GM12878 (cell line): ENCODE measurements at regions not wholly inside any gene's neighbourhood (a gene's known extent, or its start where the extent isn't known, plus 50 kb on each side); places are given as distances from the start of the nearest gene placed in this dataset.

Source experiments
- ATAC-seq: fragments of 200-7000 bp; cut with Tn5 transposase; 3 replicates; pipeline ENCODE4 v1.9.1; 2020; ENCODE audit warnings: mild to moderate bottlenecking, moderate library complexity
- BruUV-seq: library from RNA; stranded (reverse); fragments of 400-500 nt; replicated peaks from 2 replicates; lab custom pipeline; 2021; lab: Mats Ljungman, UMichigan
- CTCF ChIA-PET: fragments of 300-600 bp; sonication (Branson Sonifier 250); formaldehyde crosslinking; extraction: SDS; loops from one replicate; lab custom pipeline; 2021; ENCODE audit warnings: inconsistent platforms; lab: Yijun Ruan, JAX
- POLR2A ChIA-PET: fragments of 350-600 bp; formaldehyde crosslinking; extraction: SDS; loops from one replicate; lab custom pipeline; 2021; ENCODE audit warnings: inconsistent platforms; lab: Charles Lee
- RAD21 ChIA-PET: fragments of 300-600 bp; sonication (Branson Sonifier 250); formaldehyde crosslinking; loops from one replicate; lab custom pipeline; 2023; ENCODE audit warnings: antibody characterized with exemption; ENCODE audit not compliant: unreplicated experiment; lab: Charles Lee
- SMC1A ChIA-PET: fragments of 300-600 bp; sonication (Branson Sonifier 250); formaldehyde crosslinking; loops from one replicate; lab custom pipeline; 2023; ENCODE audit not compliant: unreplicated experiment, uncharacterized antibody; lab: Charles Lee
- DNase-seq: peaks from one replicate; pipeline ENCODE4 v3.0.0-alpha.2; 2011; ENCODE audit warnings: low read depth, low spot score
- FAIRE-seq: peaks from 3 replicates; lab custom pipeline; 2011; peaks lifted over from hg19 to GRCh38; lab: Jason Lieb, UNC
- H2AFZ ChIP-seq: 2 replicates; pipeline ENCODE4 v1.6.0; 2011; ENCODE audit warnings: low read depth, low read length, control low read depth; ENCODE audit not compliant: control insufficient read depth
- H3K27ac ChIP-seq: 2 replicates; pipeline ENCODE4 v1.5.1; 2011; ENCODE audit warnings: control low read depth; ENCODE audit not compliant: control insufficient read depth, insufficient read depth
- H3K27me3 ChIP-seq, 2 experiments: replicated peaks in 1 of 2; 2 replicates each; pipeline versions ENCODE4 v1.6.0 to v1.6.1; 2011; ENCODE audit warnings: low read length in 1 of 2; ENCODE audit not compliant: control insufficient read depth in 2 of 2, insufficient read depth in 2 of 2
- H3K36me3 ChIP-seq, 2 experiments: 2 replicates each; pipeline ENCODE4 v1.5.1; 2011; ENCODE audit warnings: low read length in 1 of 2; ENCODE audit not compliant: control insufficient read depth in 2 of 2, insufficient read depth in 2 of 2
- H3K4me1 ChIP-seq: 2 replicates; pipeline ENCODE4 v1.6.1; 2011; ENCODE audit warnings: mild to moderate bottlenecking, low read length, moderate library complexity, mixed read lengths; ENCODE audit not compliant: control insufficient read depth, insufficient read depth
- H3K4me2 ChIP-seq: 2 replicates; pipeline ENCODE4 v1.6.0; 2011; ENCODE audit warnings: control low read depth; ENCODE audit not compliant: control insufficient read depth, insufficient read depth
- H3K4me3 ChIP-seq: fragments of 200-600 bp; sonication (generic); 2 replicates; pipeline ENCODE4 v1.5.1; 2016
- H3K79me2 ChIP-seq: 2 replicates; pipeline ENCODE4 v1.6.0; 2011; ENCODE audit warnings: low read length; ENCODE audit not compliant: control insufficient read depth, insufficient read depth
- H3K9ac ChIP-seq: 2 replicates; pipeline ENCODE4 v1.8.0; 2011; ENCODE audit warnings: low read length, control low read depth, mixed read lengths; ENCODE audit not compliant: control insufficient read depth, insufficient read depth
- H3K9me3 ChIP-seq: replicated peaks from 3 replicates; pipeline ENCODE4 v1.5.1; 2011; ENCODE audit warnings: mild to moderate bottlenecking, low read length; ENCODE audit not compliant: control insufficient read depth, insufficient read depth
- H4K20me1 ChIP-seq: 2 replicates; pipeline ENCODE4 v1.6.0; 2011; ENCODE audit not compliant: control insufficient read depth, insufficient read depth
- BACH1 ChIP-seq: fragments of 450-650 bp; IDR thresholded peaks from 2 replicates; pipeline ENCODE4 v1.6.1; 2017; ENCODE audit warnings: mild to moderate bottlenecking, borderline replicate concordance
- BMI1 ChIP-seq: fragments of 450-650 bp; IDR thresholded peaks from 2 replicates; pipeline ENCODE4 v1.6.1; 2016; ENCODE audit warnings: mild to moderate bottlenecking, moderate library complexity, borderline replicate concordance
- CBX5 ChIP-seq: sonication (generic); IDR thresholded peaks from 2 replicates; pipeline ENCODE4 v1.6.1; 2016; ENCODE audit warnings: low read depth, moderate library complexity, mild to moderate bottlenecking, inconsistent platforms
- ELK1 ChIP-seq: IDR thresholded peaks from 2 replicates; pipeline ENCODE4 v1.6.1; 2012; ENCODE audit warnings: low read depth, low read length, improper control_type of control experiment
- GATAD2B ChIP-seq: fragments of 450-650 bp; conservative IDR thresholded peaks from 2 replicates; pipeline ENCODE4 v1.6.1; 2017; ENCODE audit warnings: low read depth, mild to moderate bottlenecking, moderate library complexity
- IRF4 ChIP-seq: IDR thresholded peaks from 2 replicates; pipeline ENCODE4 v1.6.1; 2011; ENCODE audit warnings: low read depth, low read length
- JUNB ChIP-seq: IDR thresholded peaks from 2 replicates; pipeline ENCODE4 v1.6.1; 2016; ENCODE audit warnings: antibody characterized with exemption, mild to moderate bottlenecking
- MTA3 ChIP-seq: IDR thresholded peaks from 2 replicates; pipeline ENCODE4 v1.6.1; 2012; ENCODE audit warnings: low read length, inconsistent platforms, borderline replicate concordance
- MYC ChIP-seq: IDR thresholded peaks from 2 replicates; pipeline ENCODE4 v1.6.1; 2011; ENCODE audit warnings: mild to moderate bottlenecking, low read length, moderate library complexity, inconsistent platforms; ENCODE audit not compliant: insufficient read depth, insufficient replicate concordance, insufficient read length, severe bottlenecking
- RB1 ChIP-seq: fragments of 450-650 bp; formaldehyde crosslinking; IDR thresholded peaks from 2 replicates; pipeline ENCODE4 v1.6.1; 2017; ENCODE audit warnings: mild to moderate bottlenecking, borderline replicate concordance
- RELA ChIP-seq: fragments of 450-650 bp; IDR thresholded peaks from 2 replicates; pipeline ENCODE4 v1.8.0; 2014; ENCODE audit warnings: borderline replicate concordance; ENCODE audit not compliant: partially characterized antibody
- SMAD5 ChIP-seq: IDR thresholded peaks from 2 replicates; pipeline ENCODE4 v1.6.1; 2016; ENCODE audit warnings: antibody characterized with exemption, low read depth
- SMARCA5 ChIP-seq: fragments of 450-650 bp; IDR thresholded peaks from 2 replicates; pipeline ENCODE4 v1.6.1; 2017; ENCODE audit warnings: mild to moderate bottlenecking
- SPI1 ChIP-seq: IDR thresholded peaks from 2 replicates; pipeline ENCODE4 v1.6.1; 2011; ENCODE audit warnings: low read depth, mild to moderate bottlenecking, low read length, moderate library complexity, borderline replicate concordance; ENCODE audit not compliant: insufficient read depth
- SREBF1 ChIP-seq: IDR thresholded peaks from 2 replicates; pipeline ENCODE4 v1.6.1; 2012; ENCODE audit warnings: mild to moderate bottlenecking, low read length
- SUZ12 ChIP-seq: fragments of 200-600 bp; sonication (generic); IDR thresholded peaks from one replicate; pipeline ENCODE4 v1.6.1; 2018; ENCODE audit warnings: antibody characterized with exemption, mild to moderate bottlenecking; ENCODE audit not compliant: unreplicated experiment
- TCF12 ChIP-seq: IDR thresholded peaks from 2 replicates; pipeline ENCODE4 v1.6.1; 2011; ENCODE audit warnings: low read depth, mild to moderate bottlenecking, low read length
- WGBS: methylation state at CpG from one replicate; pipeline ENCODE4 v1.1.6; 2016; ENCODE audit warnings: low lambda C conversion rate; ENCODE audit not compliant: insufficient replicate concordance, insufficient coverage; ENCODE audit errors: missing lambda C conversion rate; 5-methylcytosine and 5-hydroxymethylcytosine counted together
- in situ Hi-C: fragments of 300-500 bp; cut with MboI; formaldehyde crosslinking; loops from 9 replicates; pipeline ENCODE4 v1.14.3; 2018; ENCODE audit warnings: mixed read lengths
- intact Hi-C: fragments of 100-400 bp; cut with micrococcal nuclease; formaldehyde crosslinking; loops from one replicate; pipeline ENCODE4 v1.14.2; 2022; ENCODE audit not compliant: unreplicated experiment
- TF ChIP-seq, protein P1 (sequence below): fragments of 450-650 bp; IDR thresholded peaks from 2 replicates; pipeline ENCODE4 v1.6.1; 2016; ENCODE audit warnings: mild to moderate bottlenecking
- TF ChIP-seq, protein P2 (sequence below): fragments of 450-650 bp; formaldehyde crosslinking; IDR thresholded peaks from 2 replicates; pipeline ENCODE4 v1.4.0; 2020; ENCODE audit warnings: mild to moderate bottlenecking, moderate library complexity

DNA sequence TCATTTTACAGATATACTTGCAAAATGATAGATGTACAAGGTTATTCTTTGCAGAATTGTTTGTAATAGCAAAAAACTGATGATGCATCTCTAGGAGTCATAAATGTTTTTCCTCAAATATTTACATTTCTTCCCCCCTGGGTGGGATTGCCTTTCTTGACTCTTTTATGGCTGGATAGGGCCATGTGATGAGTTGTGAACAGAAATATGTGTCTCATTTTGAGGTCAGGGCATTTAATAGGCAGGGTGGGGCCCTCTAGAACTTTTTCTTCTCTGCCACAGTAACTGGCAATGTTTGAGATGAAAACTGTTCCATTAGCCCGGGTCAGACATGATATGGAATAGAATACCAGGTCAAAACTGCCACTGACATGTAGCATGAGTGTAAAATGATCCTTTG, 159.5 kb upstream of the SYNCRIP start:
- CTCF ChIA-PET, result no interaction called here
- no peak overlapping the region for H3K27ac ChIP-seq
- TF ChIP-seq BMI1, result no peak
- TF ChIP-seq IRF4, result no peak
- TF ChIP-seq, protein P1, sequence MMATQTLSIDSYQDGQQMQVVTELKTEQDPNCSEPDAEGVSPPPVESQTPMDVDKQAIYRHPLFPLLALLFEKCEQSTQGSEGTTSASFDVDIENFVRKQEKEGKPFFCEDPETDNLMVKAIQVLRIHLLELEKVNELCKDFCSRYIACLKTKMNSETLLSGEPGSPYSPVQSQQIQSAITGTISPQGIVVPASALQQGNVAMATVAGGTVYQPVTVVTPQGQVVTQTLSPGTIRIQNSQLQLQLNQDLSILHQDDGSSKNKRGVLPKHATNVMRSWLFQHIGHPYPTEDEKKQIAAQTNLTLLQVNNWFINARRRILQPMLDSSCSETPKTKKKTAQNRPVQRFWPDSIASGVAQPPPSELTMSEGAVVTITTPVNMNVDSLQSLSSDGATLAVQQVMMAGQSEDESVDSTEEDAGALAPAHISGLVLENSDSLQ, result no peak
- no peak for TF ChIP-seq JUNB
- TF ChIP-seq CBX5, result no peak
- no peak for TF ChIP-seq MYC
- TF ChIP-seq, protein P2, sequence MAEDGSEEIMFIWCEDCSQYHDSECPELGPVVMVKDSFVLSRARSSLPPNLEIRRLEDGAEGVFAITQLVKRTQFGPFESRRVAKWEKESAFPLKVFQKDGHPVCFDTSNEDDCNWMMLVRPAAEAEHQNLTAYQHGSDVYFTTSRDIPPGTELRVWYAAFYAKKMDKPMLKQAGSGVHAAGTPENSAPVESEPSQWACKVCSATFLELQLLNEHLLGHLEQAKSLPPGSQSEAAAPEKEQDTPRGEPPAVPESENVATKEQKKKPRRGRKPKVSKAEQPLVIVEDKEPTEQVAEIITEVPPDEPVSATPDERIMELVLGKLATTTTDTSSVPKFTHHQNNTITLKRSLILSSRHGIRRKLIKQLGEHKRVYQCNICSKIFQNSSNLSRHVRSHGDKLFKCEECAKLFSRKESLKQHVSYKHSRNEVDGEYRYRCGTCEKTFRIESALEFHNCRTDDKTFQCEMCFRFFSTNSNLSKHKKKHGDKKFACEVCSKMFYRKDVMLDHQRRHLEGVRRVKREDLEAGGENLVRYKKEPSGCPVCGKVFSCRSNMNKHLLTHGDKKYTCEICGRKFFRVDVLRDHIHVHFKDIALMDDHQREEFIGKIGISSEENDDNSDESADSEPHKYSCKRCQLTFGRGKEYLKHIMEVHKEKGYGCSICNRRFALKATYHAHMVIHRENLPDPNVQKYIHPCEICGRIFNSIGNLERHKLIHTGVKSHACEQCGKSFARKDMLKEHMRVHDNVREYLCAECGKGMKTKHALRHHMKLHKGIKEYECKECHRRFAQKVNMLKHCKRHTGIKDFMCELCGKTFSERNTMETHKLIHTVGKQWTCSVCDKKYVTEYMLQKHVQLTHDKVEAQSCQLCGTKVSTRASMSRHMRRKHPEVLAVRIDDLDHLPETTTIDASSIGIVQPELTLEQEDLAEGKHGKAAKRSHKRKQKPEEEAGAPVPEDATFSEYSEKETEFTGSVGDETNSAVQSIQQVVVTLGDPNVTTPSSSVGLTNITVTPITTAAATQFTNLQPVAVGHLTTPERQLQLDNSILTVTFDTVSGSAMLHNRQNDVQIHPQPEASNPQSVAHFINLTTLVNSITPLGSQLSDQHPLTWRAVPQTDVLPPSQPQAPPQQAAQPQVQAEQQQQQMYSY (CRISPR knock-in tag), result no peak
- TF ChIP-seq SMAD5, result no peak
- no peak for TF ChIP-seq SMARCA5
- no peak for TF ChIP-seq ELK1
- no peak for TF ChIP-seq RB1
- TF ChIP-seq SUZ12, result no peak
- no peak for TF ChIP-seq MTA3
- no peak for TF ChIP-seq SPI1
- no peak for TF ChIP-seq RELA
- TF ChIP-seq BACH1, result no peak
- TF ChIP-seq TCF12, result no peak
- TF ChIP-seq SREBF1, result no peak
- TF ChIP-seq GATAD2B, result no peak
- in situ Hi-C loops, result no loop called here
- no peak overlapping the region for H3K9ac ChIP-seq
- no peak overlapping the region for H3K4me3 ChIP-seq
- FAIRE-seq, result no peak
- H3K36me3 ChIP-seq, result no peaks in the 10 kb centered on the region
- no peak for DNase-seq
- H3K4me2 ChIP-seq, result no peak overlapping the region
- no peaks in the 10 kb centered on the region for H3K27me3 ChIP-seq
- no peaks in the 10 kb centered on the region for H3K79me2 ChIP-seq
- no peak overlapping the region for H2AFZ ChIP-seq
- H3K4me1 ChIP-seq, result no peaks in the 10 kb centered on the region
- intact Hi-C loops, result no loop called here
- H4K20me1 ChIP-seq, result no peaks in the 10 kb centered on the region
- SMC1A ChIA-PET, result no interaction called here
- BruUV-seq, result no TSS peak
- ATAC-seq, result no peak
- WGBS, result 6% methylated on average over 1 of the region's 1 CpG
- POLR2A ChIA-PET, result no interaction called here
- no peaks in the 10 kb centered on the region for H3K9me3 ChIP-seq
- RAD21 ChIA-PET, result no interaction called here
